ELR (cell line): ENCODE measurements at regions not wholly inside any gene's neighbourhood (a gene's known extent, or its start where the extent isn't known, plus 50 kb on each side); places are given as distances from the start of the nearest gene placed in this dataset.
"Not testable (repeated sequence)": the region's sequence is repeated elsewhere in the genome, so short reads cannot be mapped to it uniquely, and the experiment has no call there.

Source experiments
- DNase-seq: peaks from one replicate; pipeline ENCODE4 v3.0.0-alpha.2; 2015; ENCODE audit warnings: low read depth

DNA sequence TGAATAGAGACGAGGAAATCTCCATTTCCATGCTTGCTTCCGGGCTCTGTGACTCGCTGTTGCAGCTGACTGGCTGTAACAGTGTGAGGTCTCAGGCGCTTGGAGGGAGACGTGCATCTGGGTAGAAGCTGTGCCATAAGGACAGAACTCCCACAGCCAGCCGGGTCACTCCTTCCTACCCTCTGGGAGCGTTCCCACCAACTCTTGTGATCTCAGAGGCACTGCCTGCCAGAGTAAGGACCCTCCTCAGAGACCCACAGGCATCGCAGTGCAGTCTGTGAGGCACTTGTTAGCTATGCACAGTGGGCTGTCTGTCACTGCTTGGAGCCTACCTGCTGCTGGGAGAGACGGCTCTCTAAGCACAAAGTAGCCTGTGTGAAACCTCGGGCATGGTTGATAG lies 203.4 kb upstream of the SEMA6A start:
- no peak for DNase-seq

DNA sequence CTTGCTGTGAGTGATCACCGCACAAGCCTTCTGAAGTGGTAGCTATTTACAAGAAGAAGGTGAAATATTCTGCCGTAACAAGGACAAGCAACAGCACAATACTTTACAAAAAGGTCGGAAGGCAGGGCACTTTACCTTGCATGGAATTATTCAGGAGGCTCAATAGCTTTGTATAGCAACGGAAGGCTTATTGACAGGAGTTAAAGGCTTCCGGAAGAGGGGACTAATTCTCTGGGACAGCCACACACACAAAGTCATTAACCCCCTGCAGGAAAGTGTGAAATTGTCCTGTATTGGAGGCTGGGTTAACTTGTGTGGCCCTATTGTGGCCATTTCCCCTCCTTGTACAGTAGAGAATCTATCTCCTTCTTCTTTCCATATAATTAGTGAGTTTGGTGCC lies 199.3 kb upstream of the SEMA6A start:
- DNase-seq, result no peak

- no peak for DNase-seq
Observed at GRCh38 chr5:116772806-116773205, 198.2 kb upstream of the SEMA6A start.

DNA sequence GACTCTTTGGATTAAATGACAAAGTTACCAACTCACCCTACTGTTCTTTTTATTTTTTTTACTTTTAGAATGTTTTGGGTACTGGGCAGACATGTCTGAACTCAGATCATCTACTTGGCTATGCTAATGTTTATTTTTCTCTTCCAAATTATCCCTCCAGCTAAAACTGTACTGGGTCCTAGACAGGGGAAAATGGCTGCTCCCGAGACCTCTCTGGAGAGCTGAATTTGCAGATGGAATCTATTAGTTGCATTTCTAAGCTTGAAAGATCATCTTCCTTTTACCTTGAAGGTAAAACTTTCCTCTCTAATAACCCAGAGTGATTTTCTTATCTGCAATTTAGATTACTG lies 197.5 kb upstream of the SEMA6A start:
- DNase-seq, result no peak

DNA sequence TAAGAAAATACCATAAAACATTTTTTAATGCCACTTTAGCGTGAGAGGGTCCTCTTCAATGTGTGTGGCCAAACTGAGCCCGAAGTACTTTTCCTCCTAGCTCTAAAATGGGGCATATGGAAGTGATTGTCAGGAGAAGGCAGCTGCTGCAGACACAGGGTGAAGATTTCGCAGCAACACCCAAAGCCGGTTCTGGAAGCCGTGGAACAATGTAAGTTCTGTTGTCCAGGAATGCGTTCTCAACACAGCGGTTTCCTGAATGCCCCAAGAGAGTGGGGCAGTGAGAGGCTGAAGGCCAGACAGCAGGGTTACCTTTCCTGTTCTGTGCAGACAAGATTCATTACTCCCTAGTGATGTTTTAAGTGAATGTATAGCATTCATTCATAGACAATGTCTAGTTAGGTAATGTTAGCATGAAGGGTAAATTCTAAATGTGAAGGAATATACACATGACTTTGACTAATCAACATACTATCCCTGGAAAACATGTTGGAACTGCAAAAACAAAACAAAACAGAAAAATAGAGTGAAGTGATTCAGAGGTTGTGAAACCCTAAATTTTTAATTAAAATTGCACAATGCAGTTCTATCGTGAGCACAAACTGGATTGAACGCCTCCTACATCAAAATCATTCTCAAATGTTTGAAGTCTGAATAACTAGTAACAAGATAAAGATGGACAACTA lies 197.0 kb upstream of the SEMA6A start:
- no peak for DNase-seq

- not testable (repeated sequence) for DNase-seq
Observed at GRCh38 chr5:116769953-116770352, 195.3 kb upstream of the SEMA6A start.

DNA sequence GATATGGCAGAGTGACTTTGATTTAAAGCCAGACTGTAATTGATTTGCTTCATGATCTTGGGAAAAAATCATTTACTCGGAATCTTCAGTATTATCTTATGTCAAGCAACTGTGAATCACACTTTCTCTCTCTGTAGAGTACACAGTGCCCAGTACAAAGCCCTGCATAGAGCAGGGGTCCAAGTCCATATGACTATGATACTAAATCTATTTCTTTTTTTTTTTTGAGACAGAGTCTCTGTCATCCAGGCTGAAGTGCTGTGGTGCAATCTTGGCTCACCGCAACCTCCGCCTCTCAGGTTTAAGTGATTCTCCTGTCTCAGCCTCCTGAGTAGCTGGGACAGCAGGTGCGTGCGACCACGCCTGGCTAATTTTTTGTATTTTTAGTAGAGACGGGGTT lies 194.8 kb upstream of the SEMA6A start:
- DNase-seq, result no peak

DNA sequence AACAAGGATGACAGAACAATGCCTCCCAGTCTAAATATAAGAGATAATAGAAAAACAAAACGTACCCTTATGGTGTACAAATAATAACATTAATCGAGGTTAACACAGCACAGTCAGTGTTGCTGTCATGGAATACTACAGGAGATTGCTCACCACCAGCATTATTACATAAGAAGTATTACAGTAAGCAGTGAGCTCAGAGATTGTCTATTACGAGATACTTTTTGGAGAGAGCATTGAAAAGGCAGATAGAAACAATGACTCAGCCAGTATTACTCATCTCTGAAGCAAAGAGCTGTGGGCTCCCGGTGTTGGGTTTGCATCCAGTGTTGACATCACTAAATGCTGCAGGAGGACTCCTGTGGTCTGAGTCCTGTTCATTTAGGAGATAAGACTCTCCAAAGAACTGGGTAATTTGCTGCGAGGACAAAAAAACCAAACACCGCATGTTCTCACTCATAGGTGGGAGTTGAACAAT lies 191.9 kb upstream of the SEMA6A start:
- peak; percentile 27 for DNase-seq

GRCh38 chr5:116765441-116765840 lies 190.8 kb upstream of the SEMA6A start:
- DNase-seq, result no peak

GRCh38 chr5:116764941-116765340 lies 190.3 kb upstream of the SEMA6A start:
- DNase-seq, result no peak

DNA sequence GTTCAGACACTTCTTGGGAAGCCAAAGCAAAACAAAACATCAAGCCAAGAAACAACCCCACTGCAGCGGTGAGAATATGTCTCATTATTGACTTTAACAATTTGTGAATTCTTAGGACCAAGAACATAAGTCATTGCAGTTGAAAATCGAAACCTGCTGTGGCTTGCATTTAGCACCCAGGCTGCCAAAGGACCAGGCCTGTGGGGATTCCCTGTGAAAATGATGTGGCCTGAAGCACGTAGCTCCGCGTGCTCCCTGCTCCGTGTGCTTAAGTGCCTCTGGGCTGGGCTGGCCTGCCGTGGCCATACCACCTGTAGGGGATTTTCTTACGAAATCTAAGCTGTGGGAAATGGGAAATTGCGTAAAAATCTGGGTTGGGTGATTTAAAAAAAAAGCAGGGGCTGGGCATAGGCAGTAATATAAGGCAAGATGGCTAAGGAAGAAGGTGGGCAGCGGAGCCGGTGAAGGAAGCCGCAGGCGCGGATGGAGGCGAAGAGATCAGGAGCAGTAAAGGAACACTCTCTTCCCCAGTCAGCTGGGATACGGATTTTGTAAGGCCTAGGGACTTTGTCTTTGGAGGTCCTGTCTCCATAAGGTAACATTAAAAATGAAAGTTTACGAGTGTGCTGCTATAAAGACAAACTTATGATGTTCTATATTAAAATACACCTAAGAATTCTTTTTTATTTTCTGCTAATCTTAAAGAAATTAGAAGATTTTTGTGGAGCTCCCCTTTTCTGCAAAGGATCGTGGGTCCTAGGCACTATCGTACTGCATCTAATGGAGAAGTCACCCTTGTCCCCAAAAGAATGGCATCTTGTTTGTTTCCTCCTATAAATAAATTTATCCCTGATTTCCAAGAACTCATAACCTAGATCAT lies 189.6 kb upstream of the SEMA6A start:
- DNase-seq, result no peak

DNA sequence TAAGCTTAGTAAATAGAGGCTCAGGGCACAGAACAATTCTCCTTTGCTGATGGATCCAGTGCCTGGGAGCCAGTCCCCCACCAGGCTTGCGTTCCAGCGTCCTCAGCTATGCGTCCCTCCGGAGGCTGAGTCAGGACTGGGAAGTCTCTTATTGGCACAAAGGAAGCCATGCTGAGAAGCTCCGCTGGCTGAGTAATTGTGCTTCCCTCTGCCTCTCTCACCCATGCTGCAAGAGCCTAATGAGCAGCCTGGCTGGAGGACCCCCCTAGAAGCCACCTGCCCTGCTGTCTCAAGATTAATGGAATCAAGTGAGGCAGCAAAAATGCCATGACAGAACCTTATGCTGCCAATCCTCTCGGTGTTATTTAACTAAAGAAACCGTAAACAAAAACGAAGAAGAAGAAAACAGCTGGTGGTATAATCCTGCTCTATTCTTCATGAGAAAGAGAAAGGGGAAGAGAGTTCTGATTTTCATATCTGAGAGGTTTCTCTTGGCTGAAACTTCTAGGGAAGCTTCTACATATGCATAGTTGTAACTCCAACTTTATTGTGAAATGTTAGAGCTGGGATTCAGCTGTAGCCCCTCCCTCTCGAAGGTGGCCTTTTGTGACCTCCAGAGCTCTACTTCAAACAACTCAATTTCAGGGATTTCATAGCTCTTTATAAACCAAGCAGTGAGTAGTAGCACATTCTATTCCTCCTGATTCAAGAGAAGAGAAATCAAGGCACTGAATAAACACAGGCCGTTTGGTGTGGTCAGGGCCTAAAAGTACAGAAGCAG lies 185.4 kb upstream of the SEMA6A start:
- DNase-seq, result no peak

DNA sequence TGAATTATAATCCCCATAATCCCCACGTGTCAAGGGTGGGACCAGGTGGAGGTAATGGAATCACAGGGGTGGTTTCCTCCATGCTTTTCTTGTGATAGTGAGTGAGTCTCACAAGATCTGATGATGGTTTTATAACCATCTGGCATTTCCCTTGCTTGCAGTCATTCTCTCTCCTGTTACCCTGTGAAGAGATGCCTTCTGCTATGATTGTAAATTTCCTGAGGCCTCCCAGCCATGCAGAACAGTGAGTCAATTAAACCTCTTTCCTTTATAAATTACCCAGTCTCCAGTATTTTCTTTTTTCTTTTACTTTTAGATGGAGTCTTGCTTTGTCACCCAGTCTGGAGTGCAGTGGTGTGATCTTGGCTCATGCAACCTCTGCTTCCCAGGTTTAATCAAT lies 182.7 kb upstream of the SEMA6A start:
- DNase-seq, result no peak

GRCh38 chr5:116756531-116756930 lies 181.9 kb upstream of the SEMA6A start:
- no peak for DNase-seq

DNA sequence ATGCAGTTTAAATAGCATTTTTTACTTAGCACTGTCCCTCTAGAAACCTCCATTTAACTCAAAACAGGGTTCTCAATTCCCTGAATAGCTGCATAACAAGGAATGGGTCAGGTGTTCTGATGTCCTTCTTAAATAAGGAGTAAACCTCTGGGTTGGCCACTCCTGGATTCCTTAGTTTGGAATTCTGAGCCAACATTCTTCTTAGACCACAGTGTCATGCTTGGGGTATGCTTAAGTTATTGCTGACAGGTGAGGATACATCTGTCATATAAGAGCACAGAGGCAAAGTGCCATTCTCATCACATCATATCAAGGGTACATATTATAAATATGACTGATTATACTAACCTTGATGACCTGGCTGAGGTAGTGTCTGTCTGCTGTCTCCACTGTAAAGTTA lies 179.9 kb upstream of the SEMA6A start:
- no peak for DNase-seq

DNA sequence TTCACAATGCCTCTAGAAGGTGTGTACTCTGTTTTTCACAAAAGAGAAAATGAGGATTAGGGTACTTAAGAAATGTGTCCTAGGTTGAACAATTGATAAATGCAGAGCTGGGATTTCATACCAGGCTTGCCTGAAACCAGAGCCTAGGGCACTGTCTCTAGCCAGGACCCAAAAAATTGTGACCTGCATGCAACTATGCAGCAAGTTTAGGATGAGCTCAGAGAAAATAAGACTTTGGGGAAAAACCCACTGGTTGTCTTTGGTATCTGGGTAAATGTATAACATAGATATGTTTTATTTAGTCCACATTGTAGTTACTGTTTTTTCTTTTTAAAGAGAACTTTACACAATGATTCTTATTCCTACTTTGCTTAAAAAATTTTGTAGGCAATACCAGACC lies 177.1 kb upstream of the SEMA6A start:
- no peak for DNase-seq

GRCh38 chr5:116750631-116751580 lies 176.3 kb upstream of the SEMA6A start:
- no peak for DNase-seq

- no peak for DNase-seq
Observed at GRCh38 chr5:116747881-116748280, 173.3 kb upstream of the SEMA6A start.

DNA sequence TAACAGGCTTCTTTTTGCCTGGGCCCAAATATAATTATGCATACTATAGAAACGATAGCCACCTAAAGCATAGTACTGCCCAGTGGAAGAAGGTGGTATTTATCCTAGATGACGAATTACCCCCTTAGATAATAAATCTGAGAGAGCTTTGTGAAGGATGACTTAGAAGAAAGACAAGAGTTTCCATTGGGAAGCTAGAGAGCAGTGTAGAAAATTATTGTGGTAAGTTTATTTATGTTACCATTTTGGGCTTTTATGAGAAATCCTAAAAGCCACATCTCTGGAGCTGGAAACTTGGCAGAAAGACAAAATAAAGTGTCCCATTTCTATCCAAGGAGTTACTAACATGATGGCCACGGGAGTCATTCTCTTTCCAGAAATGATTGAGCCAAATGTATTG lies 172.0 kb upstream of the SEMA6A start:
- no peak for DNase-seq

DNA sequence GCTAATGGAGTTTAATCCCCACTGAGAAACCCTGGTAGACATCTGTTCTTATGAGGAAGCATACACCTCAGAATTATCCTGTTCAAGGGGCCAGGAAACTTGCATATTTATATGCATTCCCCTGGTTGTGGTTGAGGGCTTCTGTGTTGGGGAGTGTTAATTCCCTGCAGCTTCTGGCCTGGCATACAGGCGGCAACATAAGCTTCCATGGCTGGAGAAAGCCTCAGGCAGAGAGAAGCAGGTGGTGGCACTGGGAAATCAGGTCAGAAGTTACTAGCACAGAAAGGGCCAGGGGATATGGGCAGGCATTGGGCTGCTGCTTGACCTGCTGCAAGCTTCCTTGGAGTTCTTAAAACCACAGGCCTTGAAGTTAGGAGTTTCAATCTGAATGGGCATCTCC lies 166.1 kb upstream of the SEMA6A start:
- DNase-seq, result no peak

GRCh38 chr5:116739571-116739970 lies 164.9 kb upstream of the SEMA6A start:
- no peak for DNase-seq
